Right ventricle myocardium superior (tissue), 1 donor: ENCODE measurements at regions not wholly inside any gene's neighbourhood (a gene's known extent, or its start where the extent isn't known, plus 50 kb on each side); places are given as distances from the start of the nearest gene placed in this dataset.
"Not testable (repeated sequence)": the region's sequence is repeated elsewhere in the genome, so short reads cannot be mapped to it uniquely, and the experiment has no call there.

ENCODE experiments used
- ATAC-seq: fragments of 200-7000 bp; cut with Tn5 transposase; one replicate; pipeline ENCODE4 v1.9.1; 2020; ENCODE audit warnings: mild to moderate bottlenecking; ENCODE audit not compliant: poor library complexity
- DNase-seq: peaks from one replicate; pipeline ENCODE4 v3.0.0-alpha.2; 2020
- intact Hi-C: fragments of 100-400 bp; cut with DNase I; formaldehyde crosslinking; loops from one replicate; pipeline ENCODE4 v1.11.2; 2022
- donor health status: DM: no; HTN: yes; CAD: no; lungs with severe emphysema.

GRCh38 chr5:130545291-130545690 is 619.8 kb downstream of the HINT1 start:
- DNase-seq = no peak
- intact Hi-C loops = no loop called here
- no peak for ATAC-seq

- DNase-seq = no peak
- ATAC-seq = no peak
- intact Hi-C loops = no loop called here
These were observed 623.3 kb downstream of the HINT1 start for GRCh38 chr5:130541617-130542221.

- intact Hi-C loops = no loop called here
- ATAC-seq (no peak), DNase-seq (no peak)
These were observed 628.4 kb downstream of the HINT1 start for GRCh38 chr5:130536691-130537090.

- DNase-seq (no peak), ATAC-seq (no peak)
- intact Hi-C loops = no loop called here
These were observed 628.5 kb downstream of the CHSY3 start for GRCh38 chr5:130532786-130533185.

- DNase-seq = no peak
- intact Hi-C loops = no loop called here
- ATAC-seq = no peak
These were observed 625.5 kb downstream of the CHSY3 start for GRCh38 chr5:130529511-130530485.

- no peak for DNase-seq
- ATAC-seq = no peak
- intact Hi-C loops = no loop called here
These were observed 624.8 kb downstream of the CHSY3 start for GRCh38 chr5:130529111-130529510.

- intact Hi-C loops = no loop called here
- ATAC-seq = no peak
These were observed 624.2 kb downstream of the CHSY3 start for GRCh38 chr5:130528474-130528873.

GRCh38 chr5:130526708-130527107 is 622.4 kb downstream of the CHSY3 start:
- no peak for ATAC-seq
- intact Hi-C loops = no loop called here
- DNase-seq = no peak

More at GRCh38 chr5:130528474-130528873, 624.2 kb downstream of the CHSY3 start:
- no peak for DNase-seq

- ATAC-seq = no peak
- intact Hi-C loops = no loop called here
These were observed 615.9 kb downstream of the CHSY3 start for GRCh38 chr5:130520211-130520610.

GRCh38 chr5:130514984-130515690 is 610.9 kb downstream of the CHSY3 start:
- intact Hi-C loops = no loop called here
- ATAC-seq (no peak), DNase-seq (no peak)

More at GRCh38 chr5:130520211-130520610, 615.9 kb downstream of the CHSY3 start:
- DNase-seq = no peak

- intact Hi-C loops = no loop called here
- ATAC-seq (no peak), DNase-seq (no peak)
These were observed 598.4 kb downstream of the CHSY3 start for GRCh38 chr5:130502702-130503101.

- intact Hi-C loops = no loop called here
- ATAC-seq (no peak), DNase-seq (no peak)
These were observed 597.0 kb downstream of the CHSY3 start for GRCh38 chr5:130501151-130501865.

GRCh38 chr5:130500495-130500894 is 596.2 kb downstream of the CHSY3 start:
- intact Hi-C loops, ATAC-seq, DNase-seq: not testable (repeated sequence)

- intact Hi-C loops = no loop called here
- DNase-seq = no peak
- no peak for ATAC-seq
These were observed 592.0 kb downstream of the CHSY3 start for GRCh38 chr5:130496215-130496614.

- intact Hi-C loops = no loop called here
- DNase-seq = no peak
- no peak for ATAC-seq
These were observed 584.0 kb downstream of the CHSY3 start for GRCh38 chr5:130488252-130488651.

- ATAC-seq = no peak
- intact Hi-C loops = no loop called here
- DNase-seq = no peak
These were observed 575.0 kb downstream of the CHSY3 start for GRCh38 chr5:130479045-130479804.

- DNase-seq (no peak), ATAC-seq (no peak)
- intact Hi-C loops = no loop called here
These were observed 572.1 kb downstream of the CHSY3 start for GRCh38 chr5:130476325-130476724.

- intact Hi-C loops = no loop called here
- no peak for DNase-seq
- no peak for ATAC-seq
These were observed 558.3 kb downstream of the CHSY3 start for GRCh38 chr5:130462516-130462915.
